Keratinocyte (primary cell): ENCODE measurements at regions not wholly inside any gene's neighbourhood (a gene's known extent, or its start where the extent isn't known, plus 50 kb on each side); places are given as distances from the start of the nearest gene placed in this dataset.
"Not testable (repeated sequence)": the region's sequence is repeated elsewhere in the genome, so short reads cannot be mapped to it uniquely, and the experiment has no call there.

Experiments
- EZH2 ChIP-seq: IDR thresholded peaks from one replicate; pipeline ENCODE4 v1.6.1; 2012; ENCODE audit warnings: inconsistent platforms, mild to moderate bottlenecking, low read length, moderate library complexity
- TF ChIP-seq, protein P1 (sequence below), 3 experiments: IDR thresholded peaks in 1 of 3; conservative IDR thresholded peaks in 1 of 3; optimal IDR thresholded peaks in 1 of 3; 2 replicates in 2 of 3; 3 replicates in 1 of 3; pipeline versions ENCODE3 to v1.5.1; 2011; ENCODE audit warnings: low read length in 3 of 3, mild to moderate bottlenecking in 3 of 3, moderate library complexity in 2 of 3, control low read depth in 1 of 3, inconsistent platforms in 1 of 3; ENCODE audit not compliant: insufficient read depth in 2 of 3; ENCODE audit errors: extremely low read depth in 1 of 3

DNA sequence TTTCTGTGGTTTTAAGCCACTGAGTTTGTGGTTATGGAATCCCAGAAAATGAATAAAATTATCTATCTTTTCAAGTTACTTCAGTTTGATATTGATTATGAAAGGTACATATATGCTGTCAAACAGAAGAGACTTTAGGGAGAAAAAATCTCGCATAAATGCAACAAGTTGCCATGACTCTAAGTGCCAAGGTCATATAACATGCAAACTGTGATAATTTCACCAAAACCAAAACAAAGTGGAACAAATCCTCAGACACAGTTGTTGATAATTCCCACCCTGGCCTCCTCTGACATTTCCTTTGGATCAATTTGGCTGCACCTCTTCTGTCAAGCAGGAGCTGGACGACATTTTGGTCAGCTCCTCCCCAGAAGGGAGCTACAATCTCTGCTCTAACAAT lies 75.1 kb upstream of the FBXO28 start:
- TF ChIP-seq, protein P1, sequence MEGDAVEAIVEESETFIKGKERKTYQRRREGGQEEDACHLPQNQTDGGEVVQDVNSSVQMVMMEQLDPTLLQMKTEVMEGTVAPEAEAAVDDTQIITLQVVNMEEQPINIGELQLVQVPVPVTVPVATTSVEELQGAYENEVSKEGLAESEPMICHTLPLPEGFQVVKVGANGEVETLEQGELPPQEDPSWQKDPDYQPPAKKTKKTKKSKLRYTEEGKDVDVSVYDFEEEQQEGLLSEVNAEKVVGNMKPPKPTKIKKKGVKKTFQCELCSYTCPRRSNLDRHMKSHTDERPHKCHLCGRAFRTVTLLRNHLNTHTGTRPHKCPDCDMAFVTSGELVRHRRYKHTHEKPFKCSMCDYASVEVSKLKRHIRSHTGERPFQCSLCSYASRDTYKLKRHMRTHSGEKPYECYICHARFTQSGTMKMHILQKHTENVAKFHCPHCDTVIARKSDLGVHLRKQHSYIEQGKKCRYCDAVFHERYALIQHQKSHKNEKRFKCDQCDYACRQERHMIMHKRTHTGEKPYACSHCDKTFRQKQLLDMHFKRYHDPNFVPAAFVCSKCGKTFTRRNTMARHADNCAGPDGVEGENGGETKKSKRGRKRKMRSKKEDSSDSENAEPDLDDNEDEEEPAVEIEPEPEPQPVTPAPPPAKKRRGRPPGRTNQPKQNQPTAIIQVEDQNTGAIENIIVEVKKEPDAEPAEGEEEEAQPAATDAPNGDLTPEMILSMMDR (optimal IDR thresholded peaks at IDR 0.05 in 1 of 3, IDR thresholded peaks at IDR 0.05 in 1 of 3, conservative IDR thresholded peaks at IDR 0.05 in 1 of 3; ENCODE audit: extremely low read depth in 1 of 3, insufficient read depth in 2 of 3, low read length in 3 of 3) = not testable (repeated sequence)
- TF ChIP-seq EZH2 = not testable (repeated sequence)
